ENCODE measurements at regions not wholly inside any gene's neighbourhood (a gene's known extent, or its start where the extent isn't known, plus 50 kb on each side); places are given as distances from the start of the nearest gene placed in this dataset.
"Not testable (repeated sequence)": the region's sequence is repeated elsewhere in the genome, so short reads cannot be mapped to it uniquely, and the experiment has no call there.

- no peak for DNase-seq
These were observed 129.1 kb downstream of the TNFRSF21 start for GRCh38 chr6:47180633-47181032.

- no peak for DNase-seq
These were observed 130.4 kb downstream of the TNFRSF21 start for GRCh38 chr6:47179286-47179685.

- DNase-seq, result no peak
These were observed 133.5 kb upstream of the ADGRF1 start for GRCh38 chr6:47175656-47176055.

GRCh38 chr6:47174502-47175023 lies 132.4 kb upstream of the ADGRF1 start:
- no peak for DNase-seq

GRCh38 chr6:47174063-47174462 lies 131.9 kb upstream of the ADGRF1 start:
- DNase-seq, result not testable (repeated sequence)

GRCh38 chr6:47173145-47173544 lies 131.0 kb upstream of the ADGRF1 start:
- not testable (repeated sequence) for DNase-seq

GRCh38 chr6:47170617-47170947 lies 128.4 kb upstream of the ADGRF1 start:
- no peak for DNase-seq

GRCh38 chr6:47169785-47170616 lies 127.9 kb upstream of the ADGRF1 start:
- DNase-seq, result no peak

GRCh38 chr6:47168180-47168579 lies 126.0 kb upstream of the ADGRF1 start:
- DNase-seq, result no peak

- DNase-seq, result no peak
These were observed 123.8 kb upstream of the ADGRF1 start for GRCh38 chr6:47165918-47166317.

- no peak for DNase-seq
These were observed 122.7 kb upstream of the ADGRF1 start for GRCh38 chr6:47164877-47165276.

- no peak for DNase-seq
These were observed 121.4 kb upstream of the ADGRF1 start for GRCh38 chr6:47163536-47163935.

GRCh38 chr6:47162793-47163192 lies 120.7 kb upstream of the ADGRF1 start:
- DNase-seq, result peak in 1 of 2 donors; percentile 69

GRCh38 chr6:47162231-47162630 lies 120.1 kb upstream of the ADGRF1 start:
- DNase-seq, result no peak

- peak in 1 of 2 donors; percentile 74 for DNase-seq
These were observed 119.1 kb upstream of the ADGRF1 start for GRCh38 chr6:47161176-47161687.

GRCh38 chr6:47160702-47161101 lies 118.6 kb upstream of the ADGRF1 start:
- DNase-seq, result no peak

- no peak for DNase-seq
These were observed 117.6 kb upstream of the ADGRF1 start for GRCh38 chr6:47159763-47160162.

- no peak for DNase-seq
These were observed 115.6 kb upstream of the ADGRF1 start for GRCh38 chr6:47157653-47158219.

- no peak for DNase-seq
These were observed 114.9 kb upstream of the ADGRF1 start for GRCh38 chr6:47157063-47157462.

GRCh38 chr6:47156196-47156595 lies 114.1 kb upstream of the ADGRF1 start:
- DNase-seq, result no peak

- DNase-seq, result no peak
These were observed 111.2 kb upstream of the ADGRF1 start for GRCh38 chr6:47153404-47153755.

- DNase-seq, result no peak
These were observed 110.7 kb upstream of the ADGRF1 start for GRCh38 chr6:47152666-47153403.

GRCh38 chr6:47151232-47151898 lies 109.2 kb upstream of the ADGRF1 start:
- DNase-seq, result no peak

All from bone marrow (tissue), 2 donors.